H9 (cell line): ENCODE measurements at regions not wholly inside any gene's neighbourhood (a gene's known extent, or its start where the extent isn't known, plus 50 kb on each side); places are given as distances from the start of the nearest gene placed in this dataset.

Source experiments
- DNase-seq: peaks from one replicate; pipeline ENCODE4 v3.0.0-alpha.2; 2017
- H2AFZ ChIP-seq: one replicate; pipeline ENCODE4 v1.6.1; 2013; ENCODE audit warnings: mild to moderate bottlenecking, low read length, control low read depth, moderate library complexity
- H2AK5ac ChIP-seq: 2 replicates; pipeline ENCODE4 v1.6.1; 2013; ENCODE audit warnings: low read length, control low read depth, mixed read lengths; ENCODE audit not compliant: insufficient read length
- H2BK120ac ChIP-seq: one replicate; pipeline ENCODE4 v1.6.1; 2013; ENCODE audit warnings: low read depth, mild to moderate bottlenecking, low read length, control low read depth, inconsistent platforms; ENCODE audit not compliant: poor library complexity, severe bottlenecking
- H2BK12ac ChIP-seq: 2 replicates; pipeline ENCODE4 v1.6.1; 2013; ENCODE audit warnings: low read length, control low read depth, mixed read lengths, low read depth; ENCODE audit not compliant: insufficient read length
- H2BK15ac ChIP-seq: 2 replicates; pipeline ENCODE4 v1.6.1; 2013; ENCODE audit warnings: low read depth, low read length, control low read depth
- H2BK20ac ChIP-seq: one replicate; pipeline ENCODE4 v1.6.1; 2013; ENCODE audit warnings: low read depth, mild to moderate bottlenecking, low read length, control low read depth, inconsistent platforms; ENCODE audit not compliant: poor library complexity, severe bottlenecking
- H2BK5ac ChIP-seq: 2 replicates; pipeline ENCODE4 v1.6.1; 2013; ENCODE audit warnings: low read length, control low read depth, mixed read lengths; ENCODE audit not compliant: insufficient read length
- H3K14ac ChIP-seq: 2 replicates; pipeline ENCODE4 v1.6.1; 2013; ENCODE audit warnings: low read length, control low read depth; ENCODE audit not compliant: insufficient read depth
- H3K18ac ChIP-seq: 2 replicates; pipeline ENCODE4 v1.6.1; 2013; ENCODE audit warnings: low read depth, mild to moderate bottlenecking, mixed read lengths, low read length, control low read depth; ENCODE audit not compliant: insufficient read length
- H3K23ac ChIP-seq: 2 replicates; pipeline ENCODE4 v1.6.1; 2013; ENCODE audit warnings: low read length, control low read depth, mixed read lengths, low read depth; ENCODE audit not compliant: insufficient read length
- H3K23me2 ChIP-seq: 2 replicates; pipeline ENCODE4 v1.6.1; 2013; ENCODE audit warnings: low read depth, mild to moderate bottlenecking, mixed read lengths, low read length, control low read depth; ENCODE audit not compliant: insufficient read length, poor library complexity, severe bottlenecking
- H3K27ac ChIP-seq: 2 replicates; pipeline ENCODE4 v1.5.1; 2013; ENCODE audit warnings: low read length, control low read depth, mixed read lengths, low read depth; ENCODE audit not compliant: insufficient read length
- H3K27me3 ChIP-seq: 2 replicates; pipeline ENCODE4 v1.6.1; 2013; ENCODE audit warnings: low read length, control low read depth, inconsistent platforms; ENCODE audit not compliant: insufficient read depth
- H3K4ac ChIP-seq: 2 replicates; pipeline ENCODE4 v1.6.1; 2013; ENCODE audit warnings: low read depth, mild to moderate bottlenecking, control low read depth, inconsistent platforms, low read length, moderate library complexity
- H3K4me1 ChIP-seq: 2 replicates; pipeline ENCODE4 v1.6.1; 2013; ENCODE audit warnings: low read length, control low read depth, inconsistent platforms; ENCODE audit not compliant: insufficient read depth
- H3K4me2 ChIP-seq: 2 replicates; pipeline ENCODE4 v1.6.1; 2013; ENCODE audit warnings: low read length, control low read depth, mixed read lengths; ENCODE audit not compliant: insufficient read length, insufficient read depth
- H3K56ac ChIP-seq: 2 replicates; pipeline ENCODE4 v1.6.1; 2013; ENCODE audit warnings: low read depth, mild to moderate bottlenecking, mixed read lengths, low read length, control low read depth; ENCODE audit not compliant: insufficient read length
- H3K79me1 ChIP-seq: 2 replicates; pipeline ENCODE4 v1.6.1; 2013; ENCODE audit warnings: low read depth, mild to moderate bottlenecking, moderate library complexity, low read length, control low read depth, inconsistent platforms; ENCODE audit not compliant: insufficient read depth, poor library complexity, severe bottlenecking
- H3K79me2 ChIP-seq: 2 replicates; pipeline ENCODE4 v1.6.1; 2013; ENCODE audit warnings: low read length, control low read depth, inconsistent platforms; ENCODE audit not compliant: insufficient read depth
- H3K9ac ChIP-seq: 2 replicates; pipeline ENCODE4 v1.6.1; 2013; ENCODE audit warnings: low read length, control low read depth, mixed read lengths; ENCODE audit not compliant: insufficient read length; ENCODE audit errors: extremely low read depth
- H3K9me3 ChIP-seq: one replicate; pipeline ENCODE4 v1.6.1; 2013; ENCODE audit warnings: low read depth, low read length, inconsistent platforms; ENCODE audit not compliant: control insufficient read depth
- H3T11ph ChIP-seq: one replicate; pipeline ENCODE4 v1.6.1; 2013; ENCODE audit warnings: mild to moderate bottlenecking, low read length, control low read depth, inconsistent platforms
- H4K20me1 ChIP-seq: one replicate; pipeline ENCODE4 v1.6.1; 2013; ENCODE audit not compliant: control insufficient read depth, insufficient read length, insufficient read depth
- H4K5ac ChIP-seq: 2 replicates; pipeline ENCODE4 v1.6.1; 2013; ENCODE audit warnings: low read depth, mild to moderate bottlenecking, mixed read lengths, low read length, control low read depth; ENCODE audit not compliant: insufficient read length
- H4K8ac ChIP-seq: replicated peaks from 2 replicates; pipeline ENCODE4 v1.6.1; 2013; ENCODE audit warnings: low read length, control low read depth, mixed read lengths, low read depth; ENCODE audit not compliant: insufficient read length
- H4K91ac ChIP-seq: 2 replicates; pipeline ENCODE4 v1.6.1; 2013; ENCODE audit warnings: low read depth, mild to moderate bottlenecking, moderate library complexity, mixed read lengths, low read length, control low read depth; ENCODE audit not compliant: insufficient read length
- H3K27ac Mint-ChIP-seq, 3 experiments: 2 replicates in 2 of 3; 3 replicates in 1 of 3; pipeline ENCODE4 v1.8.0; 2020 to 2021; ENCODE audit warnings: mixed read lengths in 3 of 3, mild to moderate bottlenecking in 1 of 3, moderate library complexity in 1 of 3
- H3K27me3 Mint-ChIP-seq: 2 replicates; pipeline ENCODE4 v1.8.0; 2021; ENCODE audit warnings: low read depth, mild to moderate bottlenecking, moderate library complexity, mixed read lengths
- H3K36me3 Mint-ChIP-seq, 3 experiments: 2 replicates in 2 of 3; 3 replicates in 1 of 3; pipeline ENCODE4 v1.8.0; 2020 to 2021; ENCODE audit warnings: low read depth in 3 of 3, mixed read lengths in 3 of 3; ENCODE audit not compliant: insufficient read depth in 1 of 3
- H3K4me1 Mint-ChIP-seq, 2 experiments: 2 replicates each; pipeline ENCODE4 v1.8.0; 2020; ENCODE audit warnings: mixed read lengths in 2 of 2
- H3K4me3 Mint-ChIP-seq, 2 experiments: 2 replicates in 1 of 2; 3 replicates in 1 of 2; pipeline ENCODE4 v1.8.0; 2020 to 2021; ENCODE audit warnings: mild to moderate bottlenecking in 2 of 2, mixed read lengths in 2 of 2, moderate library complexity in 1 of 2
- H3K9me3 Mint-ChIP-seq, 2 experiments: 2 replicates in 1 of 2; 3 replicates in 1 of 2; pipeline ENCODE4 v1.8.0; 2020; ENCODE audit warnings: mild to moderate bottlenecking in 2 of 2, mixed read lengths in 2 of 2, moderate library complexity in 1 of 2
- WGBS: extraction: QIAGEN DNeasy Blood & Tissue Kit; methylation state at CpG from one replicate; pipeline ENCODE4 v1.1.7; 2013; ENCODE audit warnings: missing lambda C conversion rate, low lambda C conversion rate, mixed read lengths; ENCODE audit not compliant: insufficient read length; ENCODE audit errors: extremely low coverage; 5-methylcytosine and 5-hydroxymethylcytosine counted together
- TF ChIP-seq, protein P1 (sequence below): fragments of 200-600 bp; sonication (generic); conservative IDR thresholded peaks from 3 replicates; pipeline ENCODE4 v1.8.0; 2021; ENCODE audit warnings: antibody characterized with exemption, mild to moderate bottlenecking

GRCh38 chr14:104321088-104321801 lies 182.9 kb downstream of the KIF26A start:
- H3K4me1 ChIP-seq, result no peaks in the 10 kb centered on the region
- H3K56ac ChIP-seq, result no peak overlapping the region
- no peak overlapping the region for H2AK5ac ChIP-seq
- H2AFZ ChIP-seq, result no peak overlapping the region
- H3K14ac ChIP-seq, result no peak overlapping the region
- no CpG with 5 or more reads among the region's 24 CpGs for WGBS
- no peak overlapping the region for H2BK15ac ChIP-seq
- no peak overlapping the region for H2BK12ac ChIP-seq
- H3K27ac Mint-ChIP-seq, result no peak overlapping the region
- H3K9ac ChIP-seq, result no peak overlapping the region
- H3K27ac ChIP-seq, result no peak overlapping the region
- no peak overlapping the region for H3K18ac ChIP-seq
- no peak overlapping the region for H3K4me3 Mint-ChIP-seq
- TF ChIP-seq, protein P1, sequence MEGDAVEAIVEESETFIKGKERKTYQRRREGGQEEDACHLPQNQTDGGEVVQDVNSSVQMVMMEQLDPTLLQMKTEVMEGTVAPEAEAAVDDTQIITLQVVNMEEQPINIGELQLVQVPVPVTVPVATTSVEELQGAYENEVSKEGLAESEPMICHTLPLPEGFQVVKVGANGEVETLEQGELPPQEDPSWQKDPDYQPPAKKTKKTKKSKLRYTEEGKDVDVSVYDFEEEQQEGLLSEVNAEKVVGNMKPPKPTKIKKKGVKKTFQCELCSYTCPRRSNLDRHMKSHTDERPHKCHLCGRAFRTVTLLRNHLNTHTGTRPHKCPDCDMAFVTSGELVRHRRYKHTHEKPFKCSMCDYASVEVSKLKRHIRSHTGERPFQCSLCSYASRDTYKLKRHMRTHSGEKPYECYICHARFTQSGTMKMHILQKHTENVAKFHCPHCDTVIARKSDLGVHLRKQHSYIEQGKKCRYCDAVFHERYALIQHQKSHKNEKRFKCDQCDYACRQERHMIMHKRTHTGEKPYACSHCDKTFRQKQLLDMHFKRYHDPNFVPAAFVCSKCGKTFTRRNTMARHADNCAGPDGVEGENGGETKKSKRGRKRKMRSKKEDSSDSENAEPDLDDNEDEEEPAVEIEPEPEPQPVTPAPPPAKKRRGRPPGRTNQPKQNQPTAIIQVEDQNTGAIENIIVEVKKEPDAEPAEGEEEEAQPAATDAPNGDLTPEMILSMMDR, result no peak
- no peaks in the 10 kb centered on the region for H3K27me3 ChIP-seq
- H3K23me2 ChIP-seq, result no peaks in the 10 kb centered on the region
- no peak overlapping the region for H3T11ph ChIP-seq
- H4K8ac ChIP-seq, result no peak overlapping the region
- H4K20me1 ChIP-seq, result no peaks in the 10 kb centered on the region
- peak; percentile 10 for DNase-seq
- no peak overlapping the region for H3K23ac ChIP-seq
- no peaks in the 10 kb centered on the region for H3K36me3 Mint-ChIP-seq
- H3K27me3 Mint-ChIP-seq, result no peaks in the 10 kb centered on the region; the same call in 1 of the 2 replicates
- H2BK20ac ChIP-seq, result no peak overlapping the region
- no peak overlapping the region for H3K4me2 ChIP-seq
- H4K91ac ChIP-seq, result no peak overlapping the region
- H4K5ac ChIP-seq, result peak overlapping the region; percentile 57
- H2BK5ac ChIP-seq, result no peak overlapping the region
- no peaks in the 10 kb centered on the region for H3K4me1 Mint-ChIP-seq
- no peaks in the 10 kb centered on the region for H3K79me1 ChIP-seq
- H3K4ac ChIP-seq, result no peak overlapping the region
- no peaks in the 10 kb centered on the region for H3K79me2 ChIP-seq
- no peaks in the 10 kb centered on the region for H3K9me3 Mint-ChIP-seq
- H3K9me3 ChIP-seq, result no peaks in the 10 kb centered on the region
- no peak overlapping the region for H2BK120ac ChIP-seq
